ENCODE measurements at regions not wholly inside any gene's neighbourhood (a gene's known extent, or its start where the extent isn't known, plus 50 kb on each side); places are given as distances from the start of the nearest gene placed in this dataset.
"Not testable (repeated sequence)": the region's sequence is repeated elsewhere in the genome, so short reads cannot be mapped to it uniquely, and the experiment has no call there.

DNA sequence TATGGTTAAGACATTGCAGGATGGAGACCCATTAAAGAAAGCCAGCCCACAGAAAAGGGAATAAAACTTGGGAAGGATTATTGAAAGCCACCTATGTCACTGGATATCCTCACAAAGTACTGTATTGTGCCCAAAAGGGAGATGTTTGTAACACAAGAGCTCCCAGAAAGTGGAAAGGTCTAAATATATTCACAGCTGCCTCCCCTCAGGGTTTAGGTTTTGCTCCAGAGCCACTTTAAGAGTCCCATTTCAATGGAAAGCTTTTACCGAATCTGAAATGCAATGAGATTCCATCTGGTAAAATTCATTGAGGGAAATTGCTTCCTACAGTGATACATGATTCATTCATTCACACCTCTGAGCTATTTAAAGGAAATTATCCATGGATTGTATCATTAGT is 176.4 kb downstream of the XPNPEP1 start:
- H3K4me1 ChIP-seq (ENCODE audit: insufficient read depth, low read length): peaks cover 12% of the 10 kb centered on the region
- no peak overlapping the region for H2AFZ ChIP-seq (ENCODE audit: low read depth, low read length)
- H3K27me3 ChIP-seq (ENCODE audit: insufficient read depth, low read length): no peaks in the 10 kb centered on the region
- no peaks in the 10 kb centered on the region for H3K9me3 ChIP-seq (ENCODE audit: low read length)
- H3K36me3 ChIP-seq (ENCODE audit: insufficient read depth, low read length): no peaks in the 10 kb centered on the region
- no peak overlapping the region for H3K4me3 ChIP-seq (ENCODE audit: low read length)

DNA sequence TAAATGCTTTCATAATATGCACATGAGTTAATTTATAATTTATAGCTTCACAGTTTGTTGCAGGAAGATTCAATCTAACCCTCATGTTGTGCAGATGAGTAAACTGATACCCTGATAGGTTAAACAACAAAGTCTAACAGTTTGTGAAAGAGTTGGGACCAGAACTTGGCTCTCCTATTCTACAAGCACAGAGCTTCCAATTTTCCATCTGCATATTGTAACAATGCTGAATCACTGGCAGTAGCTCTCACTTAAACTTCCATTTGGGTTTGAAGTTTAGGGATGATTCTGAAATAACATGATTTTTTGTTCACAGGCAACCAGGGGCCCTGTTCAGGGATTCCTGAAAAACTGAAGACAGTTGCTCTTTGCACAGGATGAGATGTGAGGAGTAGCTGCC is 179.3 kb downstream of the XPNPEP1 start:
- no peak overlapping the region for H2AFZ ChIP-seq (ENCODE audit: low read depth, low read length)
- no peaks in the 10 kb centered on the region for H3K36me3 ChIP-seq (ENCODE audit: insufficient read depth, low read length)
- no peaks in the 10 kb centered on the region for H3K27me3 ChIP-seq (ENCODE audit: insufficient read depth, low read length)
- no peaks in the 10 kb centered on the region for H3K9me3 ChIP-seq (ENCODE audit: low read length)
- peaks cover 12% of the 10 kb centered on the region for H3K4me1 ChIP-seq (ENCODE audit: insufficient read depth, low read length)
- H3K4me3 ChIP-seq (ENCODE audit: low read length): no peak overlapping the region

- Histone ChIP-seq H3K9me3 (ENCODE audit: low read length) (no peaks in the 10 kb centered on the region), H3K4me3 (ENCODE audit: low read length) (no peak overlapping the region), H3K36me3 (ENCODE audit: insufficient read depth, low read length) (no peaks in the 10 kb centered on the region), H3K4me1 (ENCODE audit: insufficient read depth, low read length) (peaks cover 12% of the 10 kb centered on the region), H3K27me3 (ENCODE audit: insufficient read depth, low read length) (no peaks in the 10 kb centered on the region), H2AFZ (ENCODE audit: low read depth, low read length) (no peak overlapping the region)
Observed at GRCh38 chr10:109743574-109743973, 179.7 kb downstream of the XPNPEP1 start.

GRCh38 chr10:109743146-109743545 is 180.2 kb downstream of the XPNPEP1 start:
- H3K4me3 ChIP-seq (ENCODE audit: low read length): no peak overlapping the region
- H3K36me3 ChIP-seq (ENCODE audit: insufficient read depth, low read length): no peaks in the 10 kb centered on the region
- no peaks in the 10 kb centered on the region for H3K9me3 ChIP-seq (ENCODE audit: low read length)
- H2AFZ ChIP-seq (ENCODE audit: low read depth, low read length): no peak overlapping the region
- H3K4me1 ChIP-seq (ENCODE audit: insufficient read depth, low read length): peaks cover 12% of the 10 kb centered on the region
- no peaks in the 10 kb centered on the region for H3K27me3 ChIP-seq (ENCODE audit: insufficient read depth, low read length)

GRCh38 chr10:109741712-109742111 is 181.6 kb downstream of the XPNPEP1 start:
- no peaks in the 10 kb centered on the region for H3K27me3 ChIP-seq (ENCODE audit: insufficient read depth, low read length)

DNA sequence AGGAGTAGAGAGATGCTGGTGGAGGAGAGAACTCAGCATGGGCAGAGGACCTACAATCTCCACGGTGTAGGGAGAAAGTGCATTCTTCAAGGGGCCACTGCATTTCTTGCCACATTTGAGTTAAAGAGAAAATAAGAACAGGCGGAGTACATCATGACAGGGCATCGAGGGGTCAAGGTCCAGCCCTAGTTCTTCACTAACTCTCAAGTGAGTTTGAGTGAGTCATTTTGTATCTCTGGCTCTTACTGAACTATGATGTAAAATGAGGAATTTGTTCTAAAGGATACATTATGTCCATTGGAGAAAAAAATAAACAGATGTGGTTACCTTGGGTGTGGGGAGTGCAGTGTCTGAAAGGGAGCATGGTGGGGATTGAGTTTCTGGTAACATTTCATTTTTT is 182.9 kb downstream of the XPNPEP1 start:
- Histone ChIP-seq H3K27me3 (ENCODE audit: insufficient read depth, low read length) (no peaks in the 10 kb centered on the region), H3K4me1 (ENCODE audit: insufficient read depth, low read length) (peaks cover 12% of the 10 kb centered on the region), H3K9me3 (ENCODE audit: low read length) (no peaks in the 10 kb centered on the region), H2AFZ (ENCODE audit: low read depth, low read length) (no peak overlapping the region), H3K4me3 (ENCODE audit: low read length) (no peak overlapping the region), H3K36me3 (ENCODE audit: insufficient read depth, low read length) (no peaks in the 10 kb centered on the region)

More at GRCh38 chr10:109741712-109742111, 181.6 kb downstream of the XPNPEP1 start:
- peaks cover 12% of the 10 kb centered on the region for H3K4me1 ChIP-seq (ENCODE audit: insufficient read depth, low read length)
- H2AFZ ChIP-seq (ENCODE audit: low read depth, low read length): no peak overlapping the region
- no peaks in the 10 kb centered on the region for H3K36me3 ChIP-seq (ENCODE audit: insufficient read depth, low read length)
- no peaks in the 10 kb centered on the region for H3K9me3 ChIP-seq (ENCODE audit: low read length)
- no peak overlapping the region for H3K4me3 ChIP-seq (ENCODE audit: low read length)

GRCh38 chr10:109737626-109738025 is 185.7 kb downstream of the XPNPEP1 start:
- Histone ChIP-seq H3K27me3 (ENCODE audit: insufficient read depth, low read length) (no peaks in the 10 kb centered on the region), H3K9me3 (ENCODE audit: low read length) (no peaks in the 10 kb centered on the region), H3K4me1 (ENCODE audit: insufficient read depth, low read length) (no peaks in the 10 kb centered on the region), H3K36me3 (ENCODE audit: insufficient read depth, low read length) (no peaks in the 10 kb centered on the region), H2AFZ (ENCODE audit: low read depth, low read length) (no peak overlapping the region), H3K4me3 (ENCODE audit: low read length) (no peak overlapping the region)

GRCh38 chr10:109737009-109737408 is 186.3 kb downstream of the XPNPEP1 start:
- Histone ChIP-seq H3K4me1 (ENCODE audit: insufficient read depth, low read length) (no peaks in the 10 kb centered on the region), H3K36me3 (ENCODE audit: insufficient read depth, low read length) (no peaks in the 10 kb centered on the region), H3K4me3 (ENCODE audit: low read length) (no peak overlapping the region), H3K27me3 (ENCODE audit: insufficient read depth, low read length) (no peaks in the 10 kb centered on the region), H3K9me3 (ENCODE audit: low read length) (no peaks in the 10 kb centered on the region), H2AFZ (ENCODE audit: low read depth, low read length) (no peak overlapping the region)

DNA sequence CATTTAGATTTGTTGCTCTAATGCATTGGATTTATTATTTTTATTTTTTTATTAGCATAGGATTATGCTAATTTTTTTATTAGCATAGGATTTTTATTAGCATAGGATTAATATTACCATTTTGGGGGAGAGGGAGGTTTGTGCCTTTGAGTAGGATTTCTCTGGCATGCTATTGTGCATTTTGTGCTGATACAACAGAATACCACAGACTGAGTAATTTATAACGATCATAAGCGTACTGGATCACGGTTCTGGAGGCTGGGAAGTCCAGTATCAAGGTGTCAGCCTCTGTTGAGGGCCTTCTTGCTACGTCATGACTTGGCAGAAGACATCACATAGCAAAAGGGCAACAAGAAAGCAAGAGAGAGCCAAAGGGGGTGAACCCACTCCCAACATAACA is 187.5 kb downstream of the XPNPEP1 start:
- H3K4me1 ChIP-seq (ENCODE audit: insufficient read depth, low read length): no peaks in the 10 kb centered on the region
- H3K36me3 ChIP-seq (ENCODE audit: insufficient read depth, low read length): no peaks in the 10 kb centered on the region
- no peaks in the 10 kb centered on the region for H3K27me3 ChIP-seq (ENCODE audit: insufficient read depth, low read length)
- H3K9me3 ChIP-seq (ENCODE audit: low read length): no peaks in the 10 kb centered on the region
- no peak overlapping the region for H3K4me3 ChIP-seq (ENCODE audit: low read length)
- no peak overlapping the region for H2AFZ ChIP-seq (ENCODE audit: low read depth, low read length)

DNA sequence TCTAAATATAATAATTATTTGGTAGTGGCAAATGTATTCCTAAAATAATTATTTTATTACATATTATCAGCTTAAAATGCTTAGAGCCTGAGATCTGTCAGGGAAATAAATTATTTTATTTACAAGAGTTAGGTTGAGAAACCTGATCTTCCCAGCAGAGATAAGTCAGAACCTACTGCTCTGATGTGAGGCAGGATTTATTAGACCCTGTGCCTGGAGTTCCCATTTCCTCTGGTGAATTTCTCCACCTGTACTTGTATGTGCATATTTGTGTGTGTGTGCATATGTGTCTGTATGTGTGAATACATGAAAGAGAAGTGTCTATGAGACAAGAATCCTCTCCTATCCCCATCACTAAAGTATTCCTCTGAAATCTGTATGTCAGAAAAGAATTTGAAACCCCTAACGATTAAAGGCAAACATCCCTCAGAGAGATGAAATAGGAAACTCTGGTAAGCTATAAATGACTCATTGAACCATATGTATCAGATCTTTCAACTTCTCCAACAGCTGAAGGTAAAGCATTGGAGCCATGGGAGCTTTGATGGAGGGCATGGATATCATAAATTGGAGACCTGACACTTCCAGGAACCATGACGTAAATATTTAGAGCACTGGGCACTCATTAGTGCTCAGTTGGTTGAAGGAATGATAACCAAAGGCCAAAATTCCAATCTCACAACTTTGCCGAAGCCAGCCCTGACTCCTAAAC is 190.9 kb downstream of the XPNPEP1 start:
- Histone ChIP-seq H3K4me1 (ENCODE audit: insufficient read depth, low read length) (no peaks in the 10 kb centered on the region), H2AFZ (ENCODE audit: low read depth, low read length) (no peak overlapping the region), H3K9me3 (ENCODE audit: low read length) (no peaks in the 10 kb centered on the region), H3K36me3 (ENCODE audit: insufficient read depth, low read length) (no peaks in the 10 kb centered on the region), H3K4me3 (ENCODE audit: low read length) (no peak overlapping the region), H3K27me3 (ENCODE audit: insufficient read depth, low read length) (no peaks in the 10 kb centered on the region)

DNA sequence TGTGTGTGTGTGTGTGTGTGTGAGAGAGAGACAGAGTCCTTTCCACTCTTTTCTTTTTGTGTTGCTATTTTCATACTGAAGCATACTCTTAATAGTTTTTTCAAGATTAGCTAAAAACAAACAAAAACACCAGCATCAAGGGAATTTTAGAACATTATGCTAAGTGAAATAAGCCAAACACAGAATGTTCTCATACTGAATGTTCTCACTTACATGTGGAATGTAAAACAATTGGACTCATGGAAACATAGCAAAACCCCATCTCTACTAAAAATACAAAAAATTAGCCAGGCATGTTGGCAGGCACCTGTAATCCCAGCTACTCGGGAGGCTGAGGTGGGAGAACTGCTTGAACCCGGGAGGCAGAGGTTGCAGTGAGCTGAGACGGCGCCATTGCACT is 193.4 kb downstream of the XPNPEP1 start:
- H3K4me1 ChIP-seq (ENCODE audit: insufficient read depth, low read length); H2AFZ ChIP-seq (ENCODE audit: low read depth, low read length); H3K4me3 ChIP-seq (ENCODE audit: low read length); H3K36me3 ChIP-seq (ENCODE audit: insufficient read depth, low read length); H3K9me3 ChIP-seq (ENCODE audit: low read length); H3K27me3 ChIP-seq (ENCODE audit: insufficient read depth, low read length): not testable (repeated sequence)

DNA sequence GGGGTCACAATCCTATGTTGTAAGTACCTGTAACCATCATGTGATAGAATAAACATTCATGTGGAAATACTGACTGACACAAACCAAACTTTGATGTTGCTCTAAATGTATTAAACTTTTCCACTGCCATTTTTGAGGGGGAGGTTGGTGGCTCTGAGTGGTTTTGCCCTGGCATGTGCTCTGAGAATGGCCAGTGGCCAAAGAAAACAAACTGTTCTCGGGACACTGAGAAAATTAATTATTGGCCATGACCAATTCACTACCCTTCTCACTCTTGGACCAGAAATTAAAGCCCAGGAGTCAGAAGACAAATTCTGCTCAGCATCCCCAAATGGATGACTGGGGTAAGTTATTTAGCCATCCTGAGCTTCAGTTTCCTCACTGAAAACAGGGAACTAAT is 195.9 kb downstream of the XPNPEP1 start:
- H3K4me1 ChIP-seq (ENCODE audit: insufficient read depth, low read length): no peaks in the 10 kb centered on the region
- H3K4me3 ChIP-seq (ENCODE audit: low read length): no peak overlapping the region
- no peaks in the 10 kb centered on the region for H3K9me3 ChIP-seq (ENCODE audit: low read length)
- H3K27me3 ChIP-seq (ENCODE audit: insufficient read depth, low read length): no peaks in the 10 kb centered on the region
- no peak overlapping the region for H2AFZ ChIP-seq (ENCODE audit: low read depth, low read length)
- no peaks in the 10 kb centered on the region for H3K36me3 ChIP-seq (ENCODE audit: insufficient read depth, low read length)

GRCh38 chr10:109726473-109726872 is 196.8 kb downstream of the XPNPEP1 start:
- Histone ChIP-seq H2AFZ (ENCODE audit: low read depth, low read length) (no peak overlapping the region), H3K36me3 (ENCODE audit: insufficient read depth, low read length) (no peaks in the 10 kb centered on the region), H3K4me3 (ENCODE audit: low read length) (no peak overlapping the region)

DNA sequence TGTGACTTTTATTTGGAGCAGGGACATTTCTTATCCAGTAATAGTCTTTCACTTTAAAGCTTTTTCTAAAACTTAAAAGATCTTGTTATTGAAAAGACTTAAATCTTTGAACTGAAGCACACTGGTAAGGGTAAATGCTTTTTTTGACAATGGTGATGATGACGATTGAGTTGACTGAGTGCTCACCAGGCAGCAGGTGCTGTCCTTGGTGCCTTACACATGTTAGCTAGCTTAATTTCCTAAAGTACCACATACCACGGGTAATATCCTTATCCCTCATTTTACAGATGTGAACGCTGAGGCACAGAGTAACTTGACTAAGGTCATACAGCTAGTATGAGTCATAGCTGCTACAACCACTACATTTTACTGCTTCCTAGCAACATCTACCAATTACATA is 200.0 kb downstream of the XPNPEP1 start:
- Histone ChIP-seq H3K4me3 (ENCODE audit: low read length) (no peak overlapping the region), H3K9me3 (ENCODE audit: low read length) (no peaks in the 10 kb centered on the region), H3K4me1 (ENCODE audit: insufficient read depth, low read length) (peaks cover 6% of the 10 kb centered on the region), H3K36me3 (ENCODE audit: insufficient read depth, low read length) (no peaks in the 10 kb centered on the region), H2AFZ (ENCODE audit: low read depth, low read length) (no peak overlapping the region), H3K27me3 (ENCODE audit: insufficient read depth, low read length) (no peaks in the 10 kb centered on the region)

More at GRCh38 chr10:109726473-109726872, 196.8 kb downstream of the XPNPEP1 start:
- no peaks in the 10 kb centered on the region for H3K9me3 ChIP-seq (ENCODE audit: low read length)
- peaks cover 4% of the 10 kb centered on the region for H3K4me1 ChIP-seq (ENCODE audit: insufficient read depth, low read length)
- H3K27me3 ChIP-seq (ENCODE audit: insufficient read depth, low read length): no peaks in the 10 kb centered on the region
